Gastroesophageal sphincter (tissue), 4 donors: ENCODE measurements at regions not wholly inside any gene's neighbourhood (a gene's known extent, or its start where the extent isn't known, plus 50 kb on each side); places are given as distances from the start of the nearest gene placed in this dataset.
"Not testable (repeated sequence)": the region's sequence is repeated elsewhere in the genome, so short reads cannot be mapped to it uniquely, and the experiment has no call there.

Experiments
- ATAC-seq: fragments of 150-250 bp; one replicate; pipeline ENCODE4 v1.9.1; 2016; ENCODE audit warnings: mild to moderate bottlenecking, moderate library complexity
- H3K27ac ChIP-seq, 4 donors: fragments of 200-600 bp; sonication (generic) in 3 of 4; 1 replicate in 3 of 4; 2 replicates in 1 of 4; pipeline ENCODE4 v1.5.1; 2016 to 2019
- H3K27me3 ChIP-seq: fragments of 200-600 bp; sonication (generic); one replicate; pipeline ENCODE4 v1.5.1; 2019
- H3K36me3 ChIP-seq, 2 donors: fragments of 200-600 bp; sonication (generic); one replicate each; pipeline ENCODE4 v1.5.1; 2019; ENCODE audit warnings: control low read depth in 1 of 2
- H3K4me1 ChIP-seq, 3 donors: fragments of 200-600 bp; sonication (generic); 1 replicate in 2 of 3; 2 replicates in 1 of 3; pipeline ENCODE4 v1.5.1; 2016 to 2019; ENCODE audit warnings: control low read depth in 2 of 3
- H3K4me3 ChIP-seq, 2 donors: fragments of 200-600 bp; sonication (generic); one replicate each; pipeline ENCODE4 v1.5.1; 2019; ENCODE audit warnings: mild to moderate bottlenecking in 1 of 2, moderate library complexity in 1 of 2
- H3K9me3 ChIP-seq, 3 donors: fragments of 200-600 bp; sonication (generic); one replicate each; pipeline ENCODE4 v1.5.1; 2017 to 2019; ENCODE audit warnings: control low read depth in 2 of 3
- EP300 ChIP-seq: sonication (generic); formaldehyde crosslinking; IDR thresholded peaks from one replicate; pipeline ENCODE4 v1.6.1; 2017; ENCODE audit warnings: antibody characterized with exemption, mild to moderate bottlenecking
- POLR2A ChIP-seq, 2 donors: fragments of 450-650 bp; IDR thresholded peaks; one replicate each; pipeline ENCODE4 v1.6.1; 2017; ENCODE audit warnings: antibody characterized with exemption in 2 of 2, mild to moderate bottlenecking in 2 of 2, moderate library complexity in 1 of 2
- POLR2AphosphoS5 ChIP-seq: sonication (generic); formaldehyde crosslinking; IDR thresholded peaks from one replicate; pipeline ENCODE4 v1.6.1; 2017; ENCODE audit warnings: antibody characterized with exemption
- WGBS, 2 donors: methylation state at CpG; one replicate each; pipeline ENCODE4 v1.1.5; 2018; ENCODE audit warnings: low coverage in 1 of 2; 5-methylcytosine and 5-hydroxymethylcytosine counted together
- TF ChIP-seq, protein P1 (sequence below), 4 experiments: fragments of 200-600 bp in 2 of 4; fragments of 450-650 bp in 2 of 4; sonication (generic) in 1 of 4; IDR thresholded peaks; one replicate each; pipeline ENCODE4 v1.5.1; 2017 to 2019; ENCODE audit warnings: antibody characterized with exemption in 4 of 4, mild to moderate bottlenecking in 2 of 4, moderate library complexity in 2 of 4

DNA sequence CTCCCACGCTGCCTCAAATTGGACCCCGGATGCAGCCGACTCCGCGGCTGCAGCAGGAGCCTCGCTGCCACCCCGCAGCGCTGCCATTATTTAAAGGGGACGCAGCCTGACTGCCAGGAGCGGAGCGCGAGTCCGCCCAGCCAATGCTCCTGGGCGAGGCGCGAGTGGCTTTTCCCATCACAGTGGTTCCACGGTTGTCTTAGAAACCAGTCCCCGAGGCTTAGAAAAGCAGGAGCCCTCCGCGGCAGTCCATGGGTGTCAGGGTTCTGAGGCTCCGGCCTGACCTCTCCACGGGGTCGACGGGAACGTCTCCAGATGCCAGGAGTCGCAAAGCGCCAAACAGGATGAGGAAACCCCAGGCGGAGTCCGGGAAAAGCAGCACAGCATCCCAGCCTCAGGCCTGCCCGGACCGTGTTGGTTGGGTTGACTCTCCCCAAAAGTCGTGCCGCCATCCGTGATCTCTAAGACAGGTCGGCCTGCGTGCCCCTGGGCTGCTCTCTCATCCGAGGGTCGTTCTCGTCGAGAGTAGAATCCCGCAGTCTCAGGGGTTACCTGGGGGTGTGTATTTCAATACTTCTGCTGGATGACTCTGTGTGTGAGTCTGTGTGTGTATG is 975.8 kb upstream of the DEFB115 start:
- TF ChIP-seq POLR2AphosphoS5, result no peak
- no peak for TF ChIP-seq POLR2A (IDR thresholded peaks at IDR 0.05)
- TF ChIP-seq, protein P1, sequence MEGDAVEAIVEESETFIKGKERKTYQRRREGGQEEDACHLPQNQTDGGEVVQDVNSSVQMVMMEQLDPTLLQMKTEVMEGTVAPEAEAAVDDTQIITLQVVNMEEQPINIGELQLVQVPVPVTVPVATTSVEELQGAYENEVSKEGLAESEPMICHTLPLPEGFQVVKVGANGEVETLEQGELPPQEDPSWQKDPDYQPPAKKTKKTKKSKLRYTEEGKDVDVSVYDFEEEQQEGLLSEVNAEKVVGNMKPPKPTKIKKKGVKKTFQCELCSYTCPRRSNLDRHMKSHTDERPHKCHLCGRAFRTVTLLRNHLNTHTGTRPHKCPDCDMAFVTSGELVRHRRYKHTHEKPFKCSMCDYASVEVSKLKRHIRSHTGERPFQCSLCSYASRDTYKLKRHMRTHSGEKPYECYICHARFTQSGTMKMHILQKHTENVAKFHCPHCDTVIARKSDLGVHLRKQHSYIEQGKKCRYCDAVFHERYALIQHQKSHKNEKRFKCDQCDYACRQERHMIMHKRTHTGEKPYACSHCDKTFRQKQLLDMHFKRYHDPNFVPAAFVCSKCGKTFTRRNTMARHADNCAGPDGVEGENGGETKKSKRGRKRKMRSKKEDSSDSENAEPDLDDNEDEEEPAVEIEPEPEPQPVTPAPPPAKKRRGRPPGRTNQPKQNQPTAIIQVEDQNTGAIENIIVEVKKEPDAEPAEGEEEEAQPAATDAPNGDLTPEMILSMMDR (IDR thresholded peaks at IDR 0.05), result no peak
- no peak for TF ChIP-seq EP300
- Histone ChIP-seq H3K9me3 (no peaks in the 10 kb centered on the region), H3K36me3 (no peaks in the 10 kb centered on the region), H3K27me3 (no peaks in the 10 kb centered on the region), H3K4me1 (peaks cover 0 to 34% (median 0%) of the 10 kb centered on the region in 3 donors), H3K27ac (no peak overlapping the region), H3K4me3 (peak overlapping the region in 1 of 2 donors; percentile 14)
- no CpG with 5 or more reads among the region's 41 CpGs for WGBS, 2 donors
- no peak for ATAC-seq

DNA sequence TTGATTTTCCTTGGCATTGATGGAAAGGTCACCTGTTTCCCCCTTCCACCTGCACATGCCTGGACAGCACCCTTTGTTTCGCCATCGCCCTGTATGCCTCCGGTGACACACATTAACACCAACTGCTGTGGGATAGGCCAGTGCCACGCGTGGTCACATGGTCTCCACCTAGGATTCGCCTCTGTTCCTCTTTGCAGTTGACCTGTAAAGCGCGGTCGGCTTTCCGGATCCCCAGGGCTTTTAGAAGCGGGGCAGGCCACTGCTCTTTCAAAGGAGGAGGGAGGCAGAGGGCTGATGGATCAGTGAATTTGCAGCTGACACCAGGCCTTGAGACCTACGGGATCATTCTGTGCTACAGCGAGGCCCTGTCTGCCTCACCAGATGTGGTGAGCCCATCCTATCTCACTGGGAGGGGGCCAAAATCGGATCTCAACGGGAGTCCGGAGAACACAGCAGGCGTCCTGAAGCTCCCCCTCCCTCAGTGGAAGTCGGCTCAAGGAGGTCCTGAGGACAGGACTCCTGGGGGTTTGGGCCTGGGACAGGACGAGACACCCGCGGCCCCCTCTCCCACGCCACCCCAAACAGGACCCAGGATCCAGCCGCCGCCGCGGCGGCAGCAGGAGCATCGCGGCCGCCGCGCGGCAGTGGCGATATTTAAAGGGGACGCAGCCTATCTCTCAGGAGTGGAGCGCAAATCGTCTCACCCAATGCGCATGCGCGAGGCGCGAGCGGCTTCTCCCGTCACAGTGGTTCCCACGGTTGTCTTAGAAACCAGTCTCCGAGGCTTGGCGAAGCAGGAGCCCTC is 973.8 kb upstream of the DEFB115 start:
- H3K9me3 ChIP-seq, H3K27me3 ChIP-seq, H3K36me3 ChIP-seq, ATAC-seq: not testable (repeated sequence)
- H3K27ac ChIP-seq, result peak overlapping the region in 2 of 4 donors; percentile 46 to 83
- H3K4me1 ChIP-seq, result peaks cover 0 to 49% (median 0%) of the 10 kb centered on the region in 3 donors
- peak overlapping the region; percentile 31 to 62 for H3K4me3 ChIP-seq
- 37% methylated on average over 14 of the region's 47 CpGs; no CpG with 5 or more reads in 1 of the 2 donors for WGBS, 2 donors

DNA sequence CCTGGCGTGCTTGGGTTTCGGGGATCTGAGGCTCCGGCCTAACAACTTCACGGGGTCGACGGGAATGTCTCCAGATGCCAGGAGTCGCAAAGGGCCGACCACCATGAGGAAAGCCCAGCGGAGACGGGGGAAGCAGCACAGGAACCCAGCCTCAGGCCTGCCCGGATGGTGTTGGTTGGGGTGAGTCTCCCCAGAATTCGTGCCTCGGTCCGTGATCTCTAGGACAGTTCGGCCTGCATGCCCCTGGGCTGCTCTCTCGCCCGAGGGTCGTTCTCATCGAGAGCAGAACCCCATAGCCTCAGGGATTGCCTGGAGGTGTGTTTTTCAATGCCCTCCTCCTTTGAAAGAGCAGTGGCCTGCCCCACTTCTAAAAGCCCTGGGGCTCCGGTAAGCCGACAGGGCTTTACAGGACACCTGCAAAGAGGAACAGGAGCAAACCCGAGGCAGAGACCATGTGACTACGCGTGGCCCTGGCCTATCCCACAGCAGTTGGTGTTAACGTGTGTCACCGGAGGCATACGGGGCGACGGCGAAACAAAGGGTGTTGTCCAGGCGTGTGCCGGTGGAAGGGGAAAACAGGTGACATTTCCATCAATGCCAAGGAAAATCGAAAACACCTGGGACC is 973.1 kb upstream of the DEFB115 start:
- ATAC-seq, result no peak
- H3K9me3 ChIP-seq, result no peaks in the 10 kb centered on the region
- peaks cover 0 to 53% (median 0%) of the 10 kb centered on the region in 3 donors for H3K4me1 ChIP-seq
- 68% methylated on average over 13 of the region's 33 CpGs; no CpG with 5 or more reads in 1 of the 2 donors for WGBS, 2 donors
- peak overlapping the region; percentile 31 to 62 for H3K4me3 ChIP-seq
- TF ChIP-seq EP300 (no peak), POLR2AphosphoS5 (no peak), POLR2A (IDR thresholded peaks at IDR 0.05) (no peak)
- TF ChIP-seq, protein P1 (IDR thresholded peaks at IDR 0.05), result no peak
- H3K27me3 ChIP-seq, result no peaks in the 10 kb centered on the region
- H3K27ac ChIP-seq, result peak overlapping the region in 2 of 4 donors; percentile 46 to 83
- H3K36me3 ChIP-seq, result no peaks in the 10 kb centered on the region

DNA sequence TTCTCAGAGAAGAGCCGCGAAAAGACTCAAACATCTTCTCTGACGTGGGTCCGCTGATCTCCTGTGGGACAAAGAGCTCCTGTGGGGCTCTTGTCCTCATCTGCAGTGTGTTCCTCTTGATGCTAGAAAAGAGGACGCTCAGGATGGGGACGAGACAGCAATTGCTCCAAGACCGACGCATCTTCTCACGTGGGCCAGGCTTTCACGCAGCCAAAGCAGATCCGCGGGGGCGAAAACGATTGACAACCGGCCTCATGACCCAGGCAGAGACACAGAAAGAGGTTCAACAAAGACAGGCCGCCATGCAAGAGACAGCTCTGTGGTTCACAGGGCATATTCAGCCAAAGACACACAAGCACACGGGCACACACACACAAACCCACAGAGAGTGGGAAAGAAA is 971.8 kb upstream of the DEFB115 start:
- no peaks in the 10 kb centered on the region for H3K27me3 ChIP-seq
- H3K4me1 ChIP-seq, result peaks cover 0 to 62% (median 0%) of the 10 kb centered on the region in 3 donors
- peak overlapping the region in 1 of 4 donors; percentile 83 for H3K27ac ChIP-seq
- 75 to 81% methylated on average over 7 to 10 of the region's 17 CpGs for WGBS, 2 donors
- H3K4me3 ChIP-seq, result no peak overlapping the region
- no peak for ATAC-seq
- H3K36me3 ChIP-seq, result no peaks in the 10 kb centered on the region
- TF ChIP-seq, protein P1 (IDR thresholded peaks at IDR 0.05), result no peak
- TF ChIP-seq EP300 (no peak), POLR2AphosphoS5 (no peak), POLR2A (IDR thresholded peaks at IDR 0.05) (no peak)
- no peaks in the 10 kb centered on the region for H3K9me3 ChIP-seq

DNA sequence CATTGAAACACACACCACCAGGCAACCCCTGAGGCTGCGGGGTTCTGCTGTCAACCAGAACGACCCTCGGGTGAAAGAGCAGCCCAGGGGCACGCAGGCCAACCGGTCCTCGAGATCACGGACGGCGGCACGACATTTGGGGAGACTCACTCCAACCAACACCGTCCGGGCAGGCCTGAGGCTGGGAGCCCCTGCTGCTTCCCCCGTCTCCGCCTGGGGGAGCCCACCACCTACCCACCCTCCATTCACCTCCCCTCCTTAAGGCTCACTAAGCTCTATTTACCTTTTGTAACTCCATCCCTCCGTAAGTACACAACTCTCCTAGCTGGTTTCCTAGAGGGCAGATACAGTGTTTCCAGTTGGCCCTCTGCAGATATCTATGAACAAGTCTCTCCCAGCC is 971.3 kb upstream of the DEFB115 start:
- no peak for ATAC-seq
- peak overlapping the region in 1 of 4 donors; percentile 83 for H3K27ac ChIP-seq
- H3K36me3 ChIP-seq, result no peaks in the 10 kb centered on the region
- H3K27me3 ChIP-seq, result no peaks in the 10 kb centered on the region
- TF ChIP-seq POLR2A (IDR thresholded peaks at IDR 0.05) (no peak), EP300 (no peak), POLR2AphosphoS5 (no peak)
- TF ChIP-seq, protein P1 (IDR thresholded peaks at IDR 0.05), result no peak
- H3K9me3 ChIP-seq, result no peaks in the 10 kb centered on the region
- WGBS, 2 donors, result 67 to 73% methylated on average over 4 to 14 of the region's 15 CpGs
- no peak overlapping the region for H3K4me3 ChIP-seq
- peaks cover 0 to 66% (median 0%) of the 10 kb centered on the region in 3 donors for H3K4me1 ChIP-seq

DNA sequence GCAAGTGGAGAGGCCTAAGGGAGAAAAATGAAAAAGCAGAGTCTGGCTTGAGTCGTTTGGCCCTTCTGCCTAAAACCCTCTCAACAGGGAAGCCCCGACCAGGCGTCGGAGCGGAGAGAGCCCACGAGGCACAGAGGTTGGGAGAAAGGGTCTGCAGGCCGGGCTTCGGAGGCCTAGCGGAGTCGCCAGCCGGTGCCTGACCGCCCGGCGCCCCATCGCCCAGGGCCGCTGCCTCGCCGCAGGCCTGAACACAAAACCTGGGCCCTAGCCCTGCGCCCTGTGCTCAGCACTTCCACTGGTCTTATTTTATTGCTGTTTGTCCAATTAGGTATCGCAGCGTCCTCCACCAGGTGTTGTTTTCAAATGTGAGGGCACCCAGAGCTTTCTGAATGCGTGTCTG is 970.0 kb upstream of the DEFB115 start:
- Histone ChIP-seq H3K27ac (peak overlapping the region in 1 of 4 donors; percentile 83), H3K4me1 (peaks cover 0 to 72% (median 0%) of the 10 kb centered on the region in 3 donors), H3K4me3 (peak overlapping the region in 1 of 2 donors; percentile 20)
- not testable (repeated sequence) for ATAC-seq, H3K27me3 ChIP-seq, H3K36me3 ChIP-seq, H3K9me3 ChIP-seq
- WGBS, 2 donors, result 57 to 80% methylated on average over 1 to 4 of the region's 22 CpGs
